Ovary (tissue), 7 donors: ENCODE measurements at regions not wholly inside any gene's neighbourhood (a gene's known extent, or its start where the extent isn't known, plus 50 kb on each side); places are given as distances from the start of the nearest gene placed in this dataset.

Experiments
- DNase-seq, 5 donors: peaks; one replicate each; pipeline ENCODE4 v3.0.0-alpha.2; 2019 to 2020
- H3K27ac ChIP-seq, 2 donors: fragments of 200-600 bp; one replicate each; pipeline versions ENCODE4 v1.5.1 to v1.8.0; 2019 to 2022
- H3K27me3 ChIP-seq: fragments of 200-600 bp; one replicate; pipeline ENCODE4 v1.8.0; 2022
- H3K36me3 ChIP-seq: fragments of 200-600 bp; sonication (generic); one replicate; pipeline ENCODE4 v1.5.1; 2019
- H3K4me1 ChIP-seq: one replicate; pipeline ENCODE4 v1.8.1; 2013; ENCODE audit warnings: mild to moderate bottlenecking, moderate library complexity; ENCODE audit not compliant: insufficient read depth
- H3K4me3 ChIP-seq: fragments of 200-600 bp; sonication (generic); one replicate; pipeline ENCODE4 v1.5.1; 2017
- H3K9me3 ChIP-seq, 2 donors: fragments of 200-600 bp in 1 of 2; sonication (generic) in 1 of 2; one replicate each; pipeline versions ENCODE4 v1.5.1 to v1.8.1; 2013 to 2019; ENCODE audit warnings: mild to moderate bottlenecking in 1 of 2, moderate library complexity in 1 of 2
- EP300 ChIP-seq: sonication (generic); formaldehyde crosslinking; IDR thresholded peaks from one replicate; pipeline ENCODE4 v1.6.1; 2017; ENCODE audit warnings: antibody characterized with exemption
- POLR2A ChIP-seq: fragments of 450-650 bp; IDR thresholded peaks from one replicate; pipeline ENCODE4 v1.6.1; 2017; ENCODE audit warnings: antibody characterized with exemption, mild to moderate bottlenecking, moderate library complexity
- WGBS, 3 donors: extraction: QIAGEN DNeasy Blood & Tissue Kit in 1 of 3; methylation state at CpG; one replicate each; pipeline versions ENCODE4 v1.1.5 to v1.1.7; 2013 to 2017; 5-methylcytosine and 5-hydroxymethylcytosine counted together
- intact Hi-C, 4 donors: fragments of 100-400 bp; cut with DNase I; formaldehyde crosslinking; loops; one replicate each; pipeline versions ENCODE4 v1.11.0 to v1.15.1; 2022 to 2023
- TF ChIP-seq, protein P1 (sequence below), 3 donors: fragments of 450-650 bp in 2 of 3; fragments of 200-600 bp in 1 of 3; IDR thresholded peaks; one replicate each; pipeline versions ENCODE4 v1.5.1 to v1.8.0; 2016 to 2022; ENCODE audit warnings: antibody characterized with exemption in 3 of 3, mild to moderate bottlenecking in 1 of 3
- donor health status: DM: no; HTN: no; CAD: no; lungs with moderate emphysema.
- donor health status: DM: no; HTN: no; CAD: no.
- donor health status: Bipolar disorder and iron deficiency.
- donor health status: DM: no; HTN: no; CAD: no.
- donor health status: DM: yes; HTN: yes; CAD: no.

- H3K27me3 ChIP-seq = no peaks in the 10 kb centered on the region
- intact Hi-C loops = no loop called here
- no peaks in the 10 kb centered on the region for H3K36me3 ChIP-seq
- H3K9me3 ChIP-seq = no peaks in the 10 kb centered on the region
- no peak for DNase-seq
- H3K4me1 ChIP-seq = no peaks in the 10 kb centered on the region
- 11 to 20% (median 18%) methylated on average over 2 of the region's 2 CpGs for WGBS, 3 donors
- TF ChIP-seq POLR2A = no peak
- TF ChIP-seq, protein P1, sequence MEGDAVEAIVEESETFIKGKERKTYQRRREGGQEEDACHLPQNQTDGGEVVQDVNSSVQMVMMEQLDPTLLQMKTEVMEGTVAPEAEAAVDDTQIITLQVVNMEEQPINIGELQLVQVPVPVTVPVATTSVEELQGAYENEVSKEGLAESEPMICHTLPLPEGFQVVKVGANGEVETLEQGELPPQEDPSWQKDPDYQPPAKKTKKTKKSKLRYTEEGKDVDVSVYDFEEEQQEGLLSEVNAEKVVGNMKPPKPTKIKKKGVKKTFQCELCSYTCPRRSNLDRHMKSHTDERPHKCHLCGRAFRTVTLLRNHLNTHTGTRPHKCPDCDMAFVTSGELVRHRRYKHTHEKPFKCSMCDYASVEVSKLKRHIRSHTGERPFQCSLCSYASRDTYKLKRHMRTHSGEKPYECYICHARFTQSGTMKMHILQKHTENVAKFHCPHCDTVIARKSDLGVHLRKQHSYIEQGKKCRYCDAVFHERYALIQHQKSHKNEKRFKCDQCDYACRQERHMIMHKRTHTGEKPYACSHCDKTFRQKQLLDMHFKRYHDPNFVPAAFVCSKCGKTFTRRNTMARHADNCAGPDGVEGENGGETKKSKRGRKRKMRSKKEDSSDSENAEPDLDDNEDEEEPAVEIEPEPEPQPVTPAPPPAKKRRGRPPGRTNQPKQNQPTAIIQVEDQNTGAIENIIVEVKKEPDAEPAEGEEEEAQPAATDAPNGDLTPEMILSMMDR (IDR thresholded peaks at IDR 0.05) = no peak
- no peak for TF ChIP-seq EP300
- H3K4me3 ChIP-seq = no peak overlapping the region
- no peak overlapping the region for H3K27ac ChIP-seq
Measured at GRCh38 chr13:52925251-52925650, 76.8 kb upstream of the PCDH8 start.

DNA sequence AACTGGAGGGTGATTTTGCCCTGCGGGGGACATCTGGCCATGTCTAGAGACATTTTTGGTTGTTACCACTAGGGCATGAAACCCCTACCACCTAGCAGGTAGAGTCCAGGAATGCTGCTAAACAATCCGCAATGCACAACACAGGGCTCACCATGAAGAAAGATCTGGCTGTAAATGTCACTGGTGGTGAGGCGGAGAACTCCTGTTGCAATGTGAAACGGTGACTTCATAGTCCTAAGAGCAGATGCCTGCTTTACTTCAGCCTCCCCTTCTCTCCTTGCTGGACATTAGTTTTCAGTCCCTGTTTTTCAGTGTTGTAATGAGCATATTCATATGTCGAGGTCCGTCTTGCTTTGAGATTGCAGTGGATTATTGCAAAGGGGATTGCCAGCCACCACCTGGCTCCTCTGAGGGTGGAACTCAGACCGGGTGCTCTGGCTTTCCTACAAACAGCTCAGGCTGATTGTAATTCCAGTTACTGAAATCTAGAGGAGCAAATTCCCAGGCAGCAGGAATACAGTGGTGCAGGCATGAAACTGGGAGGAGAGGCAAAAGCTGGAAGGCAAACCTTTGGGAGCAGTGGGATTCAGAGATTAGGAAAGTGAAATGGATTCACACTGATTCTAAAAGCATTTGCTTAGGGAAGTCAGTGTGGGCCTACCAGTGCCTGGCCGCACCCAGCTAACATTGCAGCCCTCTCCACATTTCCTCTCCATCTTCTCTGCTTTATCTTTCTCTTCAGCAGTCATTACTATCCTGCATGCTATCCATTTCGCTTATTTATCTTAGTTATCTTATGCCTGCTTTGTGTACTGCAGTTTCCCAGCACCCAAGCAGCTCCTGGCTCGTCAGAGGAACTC is 76.1 kb upstream of the PCDH8 start:
- Histone ChIP-seq H3K9me3 (no peaks in the 10 kb centered on the region), H3K27ac (no peak overlapping the region), H3K4me1 (no peaks in the 10 kb centered on the region), H3K27me3 (no peaks in the 10 kb centered on the region), H3K4me3 (no peak overlapping the region), H3K36me3 (no peaks in the 10 kb centered on the region)
- WGBS, 3 donors = 66 to 71% (median 67%) methylated on average over 10 of the region's 10 CpGs
- intact Hi-C loops = no loop called here
- no peak for DNase-seq
- TF ChIP-seq EP300 (no peak), POLR2A (no peak)
- TF ChIP-seq, protein P1 (IDR thresholded peaks at IDR 0.05) = no peak

GRCh38 chr13:52922961-52923360 is 74.5 kb upstream of the PCDH8 start:
- Histone ChIP-seq H3K27ac (no peak overlapping the region), H3K36me3 (no peaks in the 10 kb centered on the region), H3K4me3 (no peak overlapping the region), H3K4me1 (no peaks in the 10 kb centered on the region), H3K27me3 (no peaks in the 10 kb centered on the region), H3K9me3 (no peaks in the 10 kb centered on the region)
- 82 to 100% (median 93%) methylated on average over 1 of the region's 1 CpG for WGBS, 3 donors
- intact Hi-C loops = no loop called here
- DNase-seq = no peak
- TF ChIP-seq POLR2A = no peak
- TF ChIP-seq EP300 = no peak
- TF ChIP-seq, protein P1 (IDR thresholded peaks at IDR 0.05) = no peak

GRCh38 chr13:52921194-52921593 is 72.8 kb upstream of the PCDH8 start:
- Histone ChIP-seq H3K4me3 (no peak overlapping the region), H3K27ac (no peak overlapping the region), H3K4me1 (no peaks in the 10 kb centered on the region), H3K36me3 (no peaks in the 10 kb centered on the region), H3K27me3 (no peaks in the 10 kb centered on the region), H3K9me3 (no peaks in the 10 kb centered on the region)
- 80 to 87% (median 85%) methylated on average over 3 of the region's 3 CpGs for WGBS, 3 donors
- TF ChIP-seq, protein P1 (IDR thresholded peaks at IDR 0.05) = no peak
- no peak for TF ChIP-seq POLR2A
- no peak for TF ChIP-seq EP300
- intact Hi-C loops = no loop called here
- no peak for DNase-seq
